GM19043 (cell line): ENCODE measurements at regions not wholly inside any gene's neighbourhood (a gene's known extent, or its start where the extent isn't known, plus 50 kb on each side); places are given as distances from the start of the nearest gene placed in this dataset.

ENCODE experiments used
- ATAC-seq: cut with Tn5 transposase; IDR thresholded peaks from one replicate; pipeline ENCODE4 v1.9.1; 2021; ENCODE audit warnings: low read depth; ENCODE audit not compliant: unreplicated experiment

DNA sequence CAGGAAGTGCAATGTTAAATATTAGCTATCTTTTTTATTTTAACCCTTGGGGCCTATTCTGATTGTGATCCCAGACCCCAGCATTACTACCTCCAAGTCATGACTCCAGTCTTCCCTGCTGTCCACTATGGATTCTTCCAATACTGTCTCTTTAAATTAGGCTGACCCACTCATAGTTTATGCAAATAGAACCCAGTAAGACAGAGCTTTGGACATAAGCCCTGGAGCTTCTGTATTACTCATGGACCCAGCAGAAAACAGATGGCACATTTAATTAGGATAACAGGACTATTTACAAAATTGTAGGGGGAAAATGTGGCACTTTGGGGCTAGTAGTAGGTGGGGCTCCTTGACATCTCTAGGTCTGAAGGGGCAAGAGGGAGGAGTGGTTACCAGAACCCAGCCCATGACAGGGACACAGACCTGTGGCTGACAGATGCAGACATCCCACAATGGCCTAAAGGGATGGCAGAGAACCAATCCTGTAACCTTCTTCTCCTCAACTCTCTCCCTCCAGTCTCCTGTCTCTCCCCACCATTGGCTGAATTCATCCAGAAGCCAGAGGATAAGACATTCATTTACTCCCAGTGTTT is 233.5 kb downstream of the OMA1 start:
- ATAC-seq, result no peak

DNA sequence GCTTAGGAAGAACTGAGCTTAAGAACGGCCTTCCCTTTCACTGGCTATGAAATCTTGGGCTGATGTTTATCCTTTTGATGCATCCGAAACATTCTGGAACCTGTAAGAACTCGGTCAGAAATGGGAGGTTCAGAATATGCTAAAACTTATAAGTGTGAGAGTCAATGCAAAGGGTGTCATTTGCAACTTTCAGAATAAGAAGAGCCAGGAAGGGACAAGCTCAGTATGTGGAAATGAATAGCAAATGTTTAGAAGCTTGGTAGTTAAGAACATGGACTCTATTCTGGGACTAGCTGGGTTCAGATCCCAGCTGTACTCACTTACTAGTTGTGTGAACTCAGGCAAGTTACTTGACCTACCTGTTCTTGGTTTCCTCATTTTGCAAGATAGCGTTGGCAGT is 234.1 kb downstream of the OMA1 start:
- ATAC-seq, result no peak

DNA sequence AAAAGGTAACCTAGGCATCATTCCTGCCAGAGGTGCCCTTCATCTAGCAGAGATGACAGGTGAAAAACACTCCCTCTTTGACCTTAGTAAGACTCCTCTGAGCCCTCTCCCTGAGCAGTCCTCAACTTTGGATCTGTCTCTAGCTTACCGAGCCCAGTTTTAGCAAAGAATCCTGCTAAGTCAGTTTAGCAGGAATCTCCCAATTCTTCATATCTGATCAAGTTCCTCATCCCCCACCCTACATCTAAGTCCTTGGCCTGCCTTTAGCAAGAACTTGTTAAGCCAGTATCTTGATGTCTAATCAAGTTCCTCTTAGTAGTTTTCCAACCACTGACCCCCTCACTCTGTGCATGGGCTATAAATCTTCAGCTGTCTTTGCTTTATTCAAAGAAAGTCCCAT is 235.6 kb downstream of the OMA1 start:
- no peak for ATAC-seq

DNA sequence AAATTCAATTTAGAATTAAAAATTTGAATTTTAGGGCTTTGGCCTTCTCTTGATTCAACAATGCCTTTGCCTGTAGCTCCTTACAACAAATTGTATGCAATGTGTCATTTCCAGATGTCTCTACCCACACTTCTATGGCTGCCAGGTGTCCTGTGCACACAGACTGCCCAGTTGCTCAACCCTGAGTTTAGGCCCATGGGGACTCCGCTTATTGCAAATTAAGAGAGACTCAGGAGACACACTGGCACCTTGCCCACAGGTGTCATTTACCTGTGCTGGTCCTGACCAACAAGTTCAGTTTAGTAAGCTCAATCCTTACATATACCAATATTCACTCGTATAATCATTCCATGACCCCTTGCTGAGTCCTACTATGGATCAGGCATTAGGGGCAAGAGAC is 236.1 kb downstream of the OMA1 start:
- ATAC-seq, result no peak

DNA sequence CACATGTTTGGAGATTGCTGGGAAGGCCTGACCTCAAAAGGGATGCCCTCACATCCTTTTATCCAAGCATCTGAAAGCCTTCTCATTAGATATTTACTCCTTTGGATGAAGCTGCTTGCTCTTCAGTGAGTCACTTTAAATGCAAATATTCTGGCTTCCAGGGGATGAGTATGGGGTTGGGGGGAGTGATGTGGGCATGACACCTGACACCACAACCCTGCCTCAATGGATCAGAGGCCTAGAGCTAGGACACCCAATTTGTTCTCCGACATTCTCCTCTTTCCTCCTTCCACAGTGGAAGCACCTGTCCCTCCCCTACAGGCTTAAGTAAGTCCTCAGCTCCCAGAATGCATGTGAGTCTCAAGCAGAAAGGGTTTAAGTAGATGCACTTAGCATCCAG is 238.3 kb downstream of the OMA1 start:
- ATAC-seq, result no peak

DNA sequence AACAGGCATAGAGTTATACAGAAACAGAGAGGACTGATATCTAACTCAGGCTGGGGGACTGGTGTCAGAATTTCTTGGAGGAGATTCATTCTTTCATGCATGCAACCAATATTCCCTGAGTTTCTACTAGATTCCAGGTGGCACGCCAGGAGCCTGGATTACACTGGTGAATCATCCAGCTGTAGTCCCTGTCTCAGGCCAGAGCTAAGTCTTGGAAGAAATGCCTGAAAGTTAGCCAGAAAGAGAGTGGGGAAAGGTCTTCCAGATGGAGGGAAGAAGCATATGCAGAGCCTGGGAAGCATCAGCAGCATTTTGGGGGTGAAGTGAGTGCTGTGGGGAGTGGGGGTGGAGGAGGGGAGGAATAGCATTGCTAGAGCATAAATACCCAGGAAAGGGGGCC is 239.1 kb downstream of the OMA1 start:
- ATAC-seq, result no peak

DNA sequence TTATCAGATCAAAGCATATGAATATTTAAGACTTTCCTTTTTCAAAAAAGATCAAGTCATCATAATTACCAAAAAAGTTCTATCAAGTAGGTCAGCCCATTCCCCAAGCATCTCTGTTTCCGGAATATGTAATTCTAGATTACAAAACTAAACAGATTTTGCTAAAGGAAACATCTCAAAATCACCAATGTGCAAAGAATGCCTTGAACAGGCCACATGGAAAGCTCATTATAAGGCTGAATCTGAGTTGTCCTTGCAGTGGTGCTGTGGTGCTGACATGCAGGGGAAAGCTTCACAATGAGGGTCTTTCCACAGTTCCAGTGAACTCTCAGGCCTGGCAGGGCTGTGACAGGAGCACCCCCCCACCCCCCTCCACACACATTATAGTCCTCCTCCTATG is 240.9 kb downstream of the OMA1 start:
- no peak for ATAC-seq

DNA sequence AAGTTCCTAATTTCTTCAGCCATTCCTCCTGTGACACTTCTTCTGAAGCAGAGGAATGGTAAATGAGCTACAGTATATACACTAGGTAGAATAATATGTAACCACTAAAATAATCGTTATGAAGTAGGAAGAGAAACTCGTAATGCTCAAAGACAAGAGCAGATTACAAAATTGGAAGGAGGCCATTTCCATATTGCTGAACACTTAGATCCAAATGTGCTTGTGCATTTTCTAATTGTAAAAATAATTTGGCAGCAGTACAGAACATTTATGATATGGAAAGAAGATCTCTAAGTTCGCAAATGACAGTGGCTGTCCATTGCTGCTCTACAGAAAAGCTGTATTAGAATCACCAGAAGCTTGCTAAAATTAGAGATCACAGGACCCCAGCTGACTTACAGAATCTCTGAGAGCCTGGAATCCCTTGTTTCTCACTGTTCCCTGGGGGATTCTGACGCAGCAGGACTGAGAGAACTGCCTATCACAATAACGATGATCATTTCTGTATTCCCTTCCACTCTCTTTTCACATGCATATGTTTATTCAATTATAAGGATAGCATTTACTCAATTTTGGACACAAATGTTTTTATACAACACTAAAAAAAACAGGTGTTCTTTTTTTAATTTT is 242.1 kb downstream of the OMA1 start:
- no peak for ATAC-seq

DNA sequence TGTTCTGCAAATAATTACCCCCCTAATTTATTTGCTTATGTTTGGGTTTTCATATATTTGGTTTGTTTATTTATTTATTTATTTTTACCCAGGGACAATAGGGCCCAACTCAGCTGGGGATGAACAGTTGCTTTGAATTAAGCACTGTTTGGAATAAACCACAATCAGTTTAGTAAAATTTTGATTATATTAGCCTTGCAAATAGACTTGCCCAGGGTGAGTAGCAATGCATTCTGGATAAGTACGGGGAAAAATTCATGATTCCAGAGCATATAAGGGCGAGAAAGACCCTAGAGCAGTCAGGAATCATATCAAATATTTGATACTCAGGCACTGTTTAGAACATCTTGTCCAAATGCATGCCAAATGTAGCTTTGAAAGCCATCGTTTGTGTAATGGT is 242.7 kb downstream of the OMA1 start:
- no peak for ATAC-seq

DNA sequence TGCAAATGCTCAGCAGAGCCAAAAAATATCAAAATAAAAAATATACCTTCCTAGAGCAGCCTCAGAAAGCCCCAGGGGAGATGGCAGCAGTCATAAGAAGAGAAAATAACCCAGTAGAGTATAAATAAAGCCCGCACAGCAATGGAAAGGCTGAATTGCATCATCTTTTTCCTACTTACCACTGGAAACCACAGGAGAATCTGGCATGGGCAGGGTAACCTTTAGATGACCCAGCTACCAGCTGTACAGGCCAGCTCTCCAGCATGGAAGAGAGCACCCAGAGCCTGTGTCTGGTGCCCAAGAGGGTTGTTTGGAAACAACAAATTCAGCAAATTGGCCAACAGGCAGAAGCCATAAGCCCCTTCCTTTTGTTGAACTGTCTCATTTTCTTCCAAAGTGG is 253.1 kb downstream of the OMA1 start:
- no peak for ATAC-seq

DNA sequence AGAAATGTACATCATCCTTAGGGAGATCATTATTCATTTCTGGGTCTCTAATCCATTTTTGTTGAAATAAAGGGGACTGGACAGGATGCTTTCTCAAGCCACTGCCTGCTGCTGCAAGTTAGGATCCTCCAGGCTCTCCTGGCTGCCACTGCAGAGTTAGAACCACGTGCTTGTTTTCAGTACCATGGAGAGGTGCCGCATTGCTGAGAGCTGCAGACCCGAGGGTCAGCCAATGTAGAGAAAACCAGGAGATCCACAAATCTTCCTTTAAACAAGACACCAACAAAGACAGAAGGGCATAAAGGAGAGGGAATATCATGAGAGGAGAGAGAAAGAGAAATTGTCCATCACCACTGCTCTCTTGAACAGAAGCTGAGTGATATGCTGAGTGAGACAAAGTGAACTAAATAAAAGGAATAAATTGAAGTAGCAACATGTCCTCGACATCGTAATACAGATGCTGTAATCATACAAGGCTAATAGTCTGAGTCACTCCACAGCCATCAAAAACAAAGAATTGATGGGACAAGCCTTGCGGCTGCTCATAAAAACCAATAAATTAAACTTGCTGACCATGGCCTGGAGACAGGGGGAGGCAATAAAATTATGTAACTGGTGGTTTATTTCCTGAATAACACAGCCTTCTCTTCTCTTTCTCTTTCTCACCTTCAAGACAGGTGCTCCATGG is 255.7 kb downstream of the OMA1 start:
- no peak for ATAC-seq

DNA sequence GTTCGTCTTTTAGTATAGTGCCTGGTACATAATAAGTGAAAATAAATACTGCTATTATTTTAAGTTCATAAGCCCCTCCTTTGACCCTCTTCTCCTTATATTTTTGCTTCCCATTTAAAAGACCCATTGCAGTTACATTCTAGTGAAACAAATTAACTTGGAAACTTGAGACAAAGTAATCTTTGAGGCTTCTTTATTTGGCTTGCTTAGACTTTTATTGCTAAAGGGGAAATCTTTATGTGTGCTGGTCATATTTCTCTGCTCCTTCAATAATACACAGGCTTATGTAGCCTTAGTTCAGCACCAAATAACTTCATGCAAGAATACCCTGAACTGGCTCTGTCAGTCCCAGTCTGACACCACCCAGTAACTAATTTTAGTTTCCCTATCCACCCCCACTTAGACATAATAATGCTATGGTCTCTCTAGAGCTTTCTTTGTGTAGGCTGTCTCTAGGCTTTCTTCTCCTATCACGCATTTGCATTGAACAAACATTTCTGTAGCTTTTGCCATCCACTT is 257.8 kb downstream of the OMA1 start:
- ATAC-seq, result no peak

DNA sequence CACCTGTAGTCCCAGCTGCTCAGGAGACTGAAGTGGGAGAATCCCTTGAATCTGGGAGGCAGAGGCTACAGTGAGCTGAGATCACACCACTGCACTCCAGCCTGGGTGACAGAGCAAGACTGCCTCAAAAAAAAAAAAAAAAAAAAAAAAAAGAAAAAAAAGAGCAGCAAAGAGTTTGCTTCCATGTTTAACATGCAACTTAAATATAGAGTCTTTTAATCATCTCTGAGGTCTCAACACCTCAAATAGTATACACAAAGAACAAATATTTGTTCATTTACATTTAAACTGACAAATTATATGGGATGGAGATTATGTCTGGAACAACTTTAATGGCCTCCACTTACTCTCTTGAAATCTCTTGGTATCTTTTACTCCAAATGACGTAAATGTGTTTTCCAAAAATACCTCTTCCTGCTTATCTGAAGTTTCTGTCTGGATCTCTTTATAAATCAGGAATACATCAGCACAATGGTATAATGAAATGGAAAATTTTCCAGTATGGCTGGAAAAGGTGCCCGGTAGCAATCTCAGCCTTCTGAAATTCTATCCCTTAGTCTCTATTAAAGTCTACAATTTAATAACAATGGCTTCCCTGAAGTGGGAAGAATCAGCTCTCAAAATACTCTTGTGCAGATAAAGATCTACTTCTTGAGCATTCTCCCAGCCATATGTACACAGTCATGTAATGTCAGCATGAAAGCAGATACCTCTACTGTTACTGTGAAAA is 258.5 kb downstream of the OMA1 start:
- no peak for ATAC-seq

DNA sequence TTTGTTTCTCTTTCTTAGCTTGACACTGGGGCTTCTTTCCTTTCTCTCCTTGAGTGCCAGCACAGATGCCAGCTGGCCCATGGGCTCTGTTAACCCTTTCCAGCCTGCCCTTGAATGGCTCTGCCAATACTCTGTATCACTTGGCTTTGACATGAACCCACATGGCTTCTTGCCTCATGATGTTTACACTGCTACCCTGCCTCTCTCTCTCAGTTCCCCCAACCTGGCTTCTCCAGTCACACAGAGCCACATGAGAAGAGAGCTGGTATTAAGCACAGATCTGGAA is 262.4 kb downstream of the OMA1 start:
- no peak for ATAC-seq

DNA sequence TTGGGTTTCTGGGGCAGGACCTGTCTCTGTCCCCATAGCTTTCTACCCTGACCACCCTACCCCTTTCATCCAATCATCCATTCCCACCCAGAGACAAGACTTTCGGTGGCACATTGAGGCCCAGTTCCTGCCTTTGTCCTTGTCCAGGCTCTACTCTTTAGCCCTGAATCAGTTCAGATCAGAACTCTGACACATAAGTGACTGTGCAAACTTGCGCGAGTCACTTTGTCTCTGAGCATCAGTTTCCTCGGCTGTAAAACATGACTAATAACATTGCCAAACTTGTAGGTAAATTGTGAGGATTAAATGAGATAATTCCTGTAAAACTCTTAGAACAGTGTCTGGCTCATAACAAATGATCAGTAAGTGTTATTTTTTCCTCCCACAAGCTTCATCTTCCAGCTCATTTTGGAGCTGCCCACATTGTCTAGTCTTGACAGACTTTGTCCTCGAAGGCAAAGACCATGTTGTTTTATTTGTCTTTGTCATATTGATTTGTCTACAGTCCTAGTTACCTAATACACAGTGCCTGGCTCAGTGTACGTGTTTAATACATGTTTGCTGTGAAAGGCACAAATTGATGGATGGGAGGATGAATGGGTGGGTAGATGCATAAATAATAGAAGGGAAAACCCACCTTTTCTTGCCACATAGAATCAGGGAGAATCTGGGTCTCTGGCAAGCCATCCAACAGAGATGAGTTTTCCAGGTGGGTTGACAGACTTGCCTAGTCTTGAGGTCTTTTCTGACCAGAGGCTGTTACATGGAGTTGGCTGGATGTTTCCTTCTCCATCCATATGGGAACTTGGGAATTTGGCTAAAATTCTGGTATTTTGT is 262.9 kb downstream of the OMA1 start:
- ATAC-seq, result no peak

DNA sequence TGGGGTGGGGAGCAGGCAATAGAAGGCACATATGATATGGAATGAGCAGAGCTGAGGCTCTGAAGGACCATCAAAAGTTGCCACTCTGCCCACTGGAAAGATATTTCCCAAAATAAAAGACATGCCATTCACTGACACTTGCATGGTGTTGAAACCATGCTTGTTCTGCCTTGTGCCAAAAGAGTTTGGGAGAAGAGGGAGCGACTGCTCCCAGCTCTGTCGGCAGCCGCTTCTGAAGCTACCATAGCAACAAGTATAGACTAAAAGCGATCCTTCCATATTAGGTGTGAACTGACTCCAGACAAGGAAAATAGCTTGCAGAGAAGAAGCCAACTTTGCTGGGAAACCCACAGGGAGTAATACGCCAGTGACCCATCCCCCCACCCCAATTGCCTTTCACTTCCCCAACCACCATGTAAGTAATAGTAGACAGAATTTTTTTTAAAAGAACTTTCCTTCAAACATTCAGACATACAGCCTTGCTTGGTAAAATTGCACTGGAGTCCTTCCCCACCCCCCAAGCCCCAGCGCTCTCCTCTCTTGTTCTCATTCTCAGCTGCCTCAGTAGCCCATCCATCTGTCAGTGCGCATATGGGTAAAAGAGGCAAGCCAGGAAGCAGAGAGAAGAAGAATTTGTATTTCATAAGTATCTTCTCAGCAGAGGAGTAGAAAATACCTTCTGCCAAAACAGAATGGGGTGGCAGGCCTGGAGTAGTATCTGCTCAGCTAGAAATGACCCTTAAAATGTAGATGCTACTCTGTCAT is 263.7 kb downstream of the OMA1 start:
- ATAC-seq, result no peak

DNA sequence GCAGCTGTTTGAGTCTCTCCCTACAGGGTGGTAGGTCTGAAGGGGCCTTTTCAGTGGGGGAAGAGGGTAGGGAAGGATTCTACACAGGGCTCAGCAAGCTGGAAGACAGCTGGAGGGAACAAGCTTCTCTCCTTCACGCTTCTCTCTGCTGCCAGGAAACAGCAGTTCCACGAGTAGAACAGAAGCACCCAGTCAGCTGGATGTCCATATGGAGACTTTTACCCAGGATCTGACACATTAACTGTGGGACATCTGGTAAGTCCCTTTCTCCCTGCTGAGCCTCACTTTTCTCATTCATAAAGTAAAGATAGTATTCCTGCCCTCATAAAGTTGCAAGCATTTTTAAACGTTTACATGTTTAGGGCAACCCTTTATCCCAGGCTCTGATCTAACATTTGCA is 280.3 kb downstream of the OMA1 start:
- ATAC-seq, result no peak

DNA sequence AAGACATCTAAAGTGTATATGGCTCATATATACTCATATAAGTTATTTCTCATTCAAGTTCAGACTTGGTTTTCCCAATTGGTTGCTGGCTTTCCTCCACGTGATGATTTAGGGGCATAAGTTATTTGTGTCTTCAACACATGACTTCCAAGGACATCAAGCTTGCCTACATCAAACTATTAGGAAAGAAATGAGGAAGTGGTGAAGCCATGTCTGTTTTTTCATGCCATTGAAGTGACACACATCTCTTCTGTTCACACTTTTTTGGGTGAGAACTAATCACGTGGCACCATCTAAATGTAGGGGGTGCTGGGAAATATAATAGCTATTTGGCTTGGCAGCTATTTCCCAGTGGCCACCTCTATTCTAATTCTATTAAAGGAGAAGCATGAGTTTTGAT is 282.1 kb downstream of the OMA1 start:
- no peak for ATAC-seq

DNA sequence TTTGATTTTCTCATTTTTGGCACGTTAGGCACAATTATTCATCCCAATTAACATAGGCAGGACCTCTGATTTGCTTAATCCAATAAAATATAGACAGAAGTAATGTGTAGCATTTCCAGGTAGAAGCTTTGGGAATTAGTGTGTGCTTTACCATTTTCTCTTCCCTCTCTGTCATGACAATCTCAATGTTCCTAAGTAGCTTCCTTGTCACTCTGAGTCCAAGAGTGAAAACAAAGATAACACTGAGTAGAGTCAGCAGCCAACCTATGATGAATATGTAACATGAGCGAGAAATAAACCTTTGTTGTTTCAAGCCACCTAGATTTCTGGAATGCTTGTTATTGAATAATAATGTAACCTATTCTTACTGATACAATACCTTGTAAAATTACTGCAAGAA is 283.8 kb downstream of the OMA1 start:
- ATAC-seq, result no peak

DNA sequence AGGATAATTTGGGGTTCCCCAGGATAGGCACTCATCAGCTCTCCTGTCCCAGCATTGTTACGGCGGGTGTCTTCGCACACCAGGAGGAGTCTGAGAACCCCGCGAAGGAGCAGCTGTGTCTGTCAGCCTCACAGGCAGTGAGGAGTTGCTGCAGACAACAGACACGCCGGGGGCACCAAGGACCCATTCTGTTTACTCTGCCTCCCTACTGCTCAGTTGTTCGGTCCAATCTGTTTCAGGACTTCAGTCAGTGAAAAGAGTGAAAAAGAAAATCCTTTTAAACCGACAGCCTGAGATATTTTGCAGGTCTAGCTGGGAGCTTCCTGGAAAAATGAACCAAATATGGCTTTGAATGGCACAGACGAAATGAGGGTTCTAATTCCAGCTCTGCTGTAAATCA is 288.4 kb downstream of the OMA1 start:
- no peak for ATAC-seq
